T-helper 1 cell (primary cell): ENCODE measurements at regions not wholly inside any gene's neighbourhood (a gene's known extent, or its start where the extent isn't known, plus 50 kb on each side); places are given as distances from the start of the nearest gene placed in this dataset.

ENCODE experiments used
- DNase-seq, 5 donors: peaks; one replicate each; pipeline ENCODE4 v3.0.0-alpha.2; 2012 to 2020

DNA sequence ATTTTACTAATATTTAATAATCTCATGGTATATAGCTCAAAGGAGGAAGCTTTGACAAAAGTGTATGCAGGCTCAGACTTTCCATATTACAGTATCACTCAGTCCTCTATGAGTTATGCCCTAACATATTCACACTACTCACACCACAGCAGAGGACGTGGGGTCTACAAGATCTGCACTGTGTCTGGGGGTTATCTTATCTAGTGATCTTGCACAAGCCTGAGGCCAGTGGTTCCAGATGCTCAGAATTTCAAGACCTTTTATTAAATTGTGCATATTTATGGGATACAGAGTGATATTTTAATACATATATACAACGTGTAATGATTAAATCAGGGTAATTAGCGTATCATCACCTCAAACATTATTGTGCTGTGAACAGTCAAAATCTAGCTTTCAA lies 933.1 kb downstream of the SQOR start:
- no peak for DNase-seq

DNA sequence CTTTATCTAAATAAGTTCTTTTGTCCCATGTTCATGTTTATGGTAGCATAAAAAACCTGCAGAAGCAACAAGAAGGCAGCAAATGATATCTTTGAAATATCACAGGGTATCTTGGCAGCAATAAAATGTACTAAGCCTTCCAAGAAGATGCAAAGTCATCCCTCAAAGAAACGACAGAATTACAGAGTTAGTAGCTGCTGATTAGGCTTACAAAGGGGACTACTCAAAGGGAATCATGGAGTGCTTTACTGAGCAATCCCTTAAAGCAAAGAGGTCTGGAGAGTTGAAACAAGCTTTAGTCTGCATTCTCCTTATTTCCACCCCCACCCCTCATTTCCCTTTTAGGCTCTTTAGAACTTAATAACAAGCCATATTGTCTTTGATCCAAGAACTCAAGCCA lies 935.0 kb downstream of the SQOR start:
- DNase-seq, result no peak

DNA sequence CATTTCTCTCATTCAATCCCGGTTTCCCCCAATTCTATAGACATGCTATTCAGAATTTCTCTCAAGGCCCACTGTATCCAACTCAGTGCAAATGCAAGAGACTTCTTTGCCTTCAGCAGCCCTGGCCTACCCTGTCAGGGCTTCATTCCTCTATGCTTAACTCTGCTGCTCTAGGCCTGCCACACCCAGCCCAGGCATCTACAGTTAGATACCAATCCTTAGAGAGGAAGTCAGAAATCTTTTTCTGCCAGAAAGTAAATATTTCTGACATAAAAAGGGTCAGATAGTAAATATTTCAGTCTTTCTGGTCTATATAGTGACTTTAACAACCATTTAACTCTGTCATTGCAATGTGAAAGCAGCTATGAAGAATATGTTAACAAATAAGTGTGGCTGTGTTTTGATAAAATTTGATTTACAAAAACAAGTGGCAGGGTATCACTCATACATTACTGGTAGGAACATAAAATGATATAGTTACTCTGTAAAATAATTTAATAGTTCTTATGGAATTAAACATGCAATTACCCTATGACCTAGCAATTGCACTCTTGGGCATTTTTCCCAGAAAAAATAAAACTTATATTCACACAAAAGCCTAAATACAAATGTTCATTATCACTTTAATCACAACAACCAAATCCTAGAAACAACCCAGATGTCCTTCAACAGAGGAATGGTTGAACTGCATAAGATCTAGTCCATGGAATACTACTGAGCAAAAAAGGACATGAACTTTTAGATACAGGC lies 942.0 kb downstream of the SQOR start:
- no peak for DNase-seq

DNA sequence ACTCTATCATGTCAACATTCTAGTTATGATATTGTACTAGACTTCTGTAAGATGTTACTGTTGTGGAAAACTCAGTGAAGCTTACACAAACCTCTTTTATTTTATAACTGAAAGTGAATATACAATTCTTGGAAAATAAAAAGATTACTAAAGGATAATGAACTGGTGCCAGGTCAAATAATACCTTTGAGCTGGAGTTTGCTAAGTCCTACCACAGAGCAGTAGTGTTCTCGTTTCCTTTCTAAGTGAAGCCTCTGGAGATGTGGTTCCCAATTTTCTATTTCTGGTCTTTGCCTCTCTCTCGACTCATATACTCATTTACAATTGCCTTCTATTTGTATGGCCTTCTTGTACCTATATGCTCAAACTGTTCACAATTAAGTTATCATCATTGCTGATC lies 942.9 kb downstream of the SQOR start:
- no peak for DNase-seq

DNA sequence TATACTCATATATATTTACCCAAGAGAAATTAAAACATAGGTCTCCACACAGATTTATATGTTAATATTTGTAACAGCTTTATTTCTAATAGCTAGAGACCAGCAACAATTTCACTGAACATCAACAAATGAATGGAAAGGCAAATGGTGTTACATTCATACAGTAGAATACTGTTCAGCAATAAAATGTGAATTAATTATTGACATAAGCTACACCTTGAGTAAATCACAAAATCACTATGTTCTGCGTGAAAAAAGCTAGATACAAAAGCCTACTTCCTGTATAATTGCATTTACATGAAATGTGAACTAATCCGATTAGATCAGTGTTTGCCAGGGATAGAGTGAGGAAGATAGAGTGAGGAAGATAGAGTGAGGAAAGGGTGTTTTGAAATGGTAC lies 945.7 kb downstream of the SQOR start:
- DNase-seq, result no peak

DNA sequence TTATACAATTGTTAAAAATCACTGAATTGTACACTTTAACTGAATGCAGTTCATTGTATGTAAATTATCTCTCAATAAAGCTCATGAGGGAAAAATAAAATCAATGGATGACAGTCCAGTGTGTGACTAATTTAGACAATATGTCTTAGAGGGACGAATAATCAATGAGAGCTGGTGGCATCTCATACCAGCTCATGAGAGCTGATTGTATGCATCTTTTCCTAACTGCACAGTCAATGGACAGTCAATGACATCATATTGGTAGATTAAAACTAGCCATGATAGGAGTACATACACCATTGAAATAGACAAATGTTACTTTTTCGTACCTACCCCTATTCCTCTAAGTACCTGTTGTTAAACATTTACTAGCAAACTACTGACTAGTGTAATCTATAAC lies 946.1 kb downstream of the SQOR start:
- DNase-seq, result no peak

DNA sequence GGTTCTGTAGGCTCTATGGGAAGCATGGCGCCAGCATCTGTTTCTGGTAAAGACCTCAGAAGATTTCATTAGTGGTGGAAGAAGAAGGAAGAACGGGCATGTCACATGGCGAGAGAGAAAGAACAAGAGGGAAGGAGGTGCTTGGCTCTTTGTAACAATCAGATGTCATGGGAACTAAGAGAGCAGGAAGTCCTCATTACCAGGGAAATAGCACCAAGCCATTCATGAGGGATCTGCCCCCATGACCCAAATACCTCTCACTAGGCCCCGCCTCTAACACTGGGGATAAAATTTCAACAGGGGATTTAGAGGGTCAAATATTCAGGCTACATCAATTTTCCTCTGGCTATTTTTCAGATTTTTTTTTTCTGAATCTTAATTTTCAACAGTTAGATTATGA lies 954.3 kb downstream of the SQOR start:
- DNase-seq, result no peak

DNA sequence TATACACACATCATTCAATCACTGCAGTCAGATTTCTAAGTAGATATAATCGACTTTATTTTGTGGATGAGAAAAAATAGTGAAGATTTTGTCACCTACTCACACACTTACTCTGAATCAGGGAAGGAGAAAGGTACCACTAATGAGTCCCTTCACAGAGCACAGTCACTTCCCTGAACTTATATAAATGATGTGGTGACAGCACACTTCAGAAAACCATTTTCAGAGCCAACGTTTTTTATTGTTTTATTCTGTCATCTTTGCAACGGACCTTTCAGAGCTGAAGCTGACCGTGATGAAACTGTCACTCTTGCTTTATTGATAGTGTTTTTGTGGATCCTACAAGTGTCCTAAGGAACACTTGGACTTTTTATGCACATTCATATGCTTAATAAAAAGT lies 956.6 kb downstream of the SQOR start:
- no peak for DNase-seq

DNA sequence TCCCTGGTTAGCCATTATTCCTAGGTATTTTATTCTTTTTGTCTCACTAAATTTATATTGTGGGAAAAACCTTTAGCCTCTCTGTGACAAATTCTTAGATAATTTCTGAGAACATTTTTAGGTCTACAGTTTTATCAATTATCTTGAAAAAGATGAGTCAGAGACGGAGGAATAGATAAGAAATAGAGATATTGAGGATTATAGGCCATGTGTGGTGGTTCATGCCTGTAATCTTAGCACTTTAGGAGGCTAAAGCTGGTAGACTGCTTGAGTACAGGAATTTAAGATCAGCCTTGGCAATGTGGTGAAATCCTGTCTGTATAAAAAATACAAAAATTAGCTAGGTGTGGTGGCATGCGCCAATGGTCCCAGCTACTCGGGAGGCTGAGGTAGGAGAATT lies 960.2 kb downstream of the SQOR start:
- no peak for DNase-seq

DNA sequence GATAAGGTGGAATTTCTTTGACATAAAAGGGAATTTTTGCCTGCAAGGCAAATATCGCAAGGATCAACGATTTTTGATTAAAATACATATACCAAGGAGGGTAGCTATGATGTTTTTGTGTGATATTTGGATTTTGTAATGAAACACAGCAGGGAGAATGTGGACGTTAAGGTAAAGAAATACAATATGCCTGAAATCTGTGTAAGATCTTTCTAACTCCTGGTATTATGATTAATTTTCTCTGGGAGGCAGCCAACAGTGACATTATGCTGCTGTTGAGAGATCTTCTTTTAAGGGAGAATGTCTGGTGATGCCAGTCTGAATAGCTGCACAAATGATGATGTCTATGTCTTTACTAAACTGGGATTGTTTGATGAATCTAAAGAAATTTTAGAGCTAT lies 972.2 kb downstream of the SQOR start:
- no peak for DNase-seq

DNA sequence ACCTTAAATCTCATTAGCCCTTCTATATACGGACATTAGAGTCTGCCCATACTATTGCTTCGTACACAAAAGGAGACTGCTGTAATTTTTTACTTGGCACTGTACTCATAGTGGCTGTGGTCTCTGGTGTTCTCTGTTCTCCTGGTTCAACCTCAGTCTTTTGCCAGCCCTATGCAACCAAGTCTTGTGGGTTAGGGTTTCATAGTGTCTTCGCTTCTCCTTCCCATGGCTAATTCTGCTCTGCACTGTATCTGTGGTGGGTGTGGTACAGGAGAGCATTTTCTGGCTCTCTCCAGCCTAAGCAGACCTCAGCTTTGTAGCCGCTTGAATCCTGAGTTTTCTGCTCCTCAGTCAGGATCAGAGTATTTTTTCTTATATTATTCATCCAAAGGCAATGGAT lies 981.2 kb downstream of the SQOR start:
- no peak for DNase-seq

DNA sequence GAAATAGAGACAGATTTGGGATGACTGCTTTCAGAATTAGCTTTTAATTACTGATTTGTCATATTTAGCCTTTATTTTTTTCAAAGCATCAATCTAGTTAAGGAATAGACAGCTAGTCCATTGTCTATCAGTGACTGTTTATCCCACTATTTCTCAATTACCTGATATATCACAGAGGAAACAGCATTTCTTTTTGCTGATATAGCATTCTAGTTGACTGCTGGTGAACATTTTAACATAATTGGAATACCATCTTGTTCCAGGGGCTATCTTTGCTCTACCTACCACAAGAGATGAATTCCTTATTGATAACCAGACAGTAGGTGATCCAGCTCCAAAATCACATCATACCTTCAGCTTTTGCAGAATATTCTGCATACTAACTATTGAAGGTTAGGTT lies 982.7 kb downstream of the SQOR start:
- DNase-seq, result no peak

DNA sequence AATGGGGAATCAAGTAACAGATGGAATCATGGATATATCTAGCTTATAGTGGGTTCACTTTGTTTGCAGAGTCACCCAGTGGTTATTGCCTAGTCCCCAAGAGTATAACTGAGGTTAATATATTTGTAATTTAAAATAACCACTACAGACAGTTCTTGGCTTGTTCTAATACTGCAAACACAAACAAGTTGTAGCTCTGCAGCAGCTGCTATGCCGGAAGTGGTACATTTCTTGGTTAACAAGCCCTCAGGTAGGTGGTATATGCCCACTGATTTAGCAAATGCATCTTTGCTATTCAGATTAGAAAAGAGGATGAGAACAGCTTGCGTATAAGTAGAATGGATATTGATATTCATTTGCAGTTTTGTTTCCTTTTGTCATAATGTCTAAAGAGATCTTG lies 984.2 kb downstream of the SQOR start:
- DNase-seq, result no peak

DNA sequence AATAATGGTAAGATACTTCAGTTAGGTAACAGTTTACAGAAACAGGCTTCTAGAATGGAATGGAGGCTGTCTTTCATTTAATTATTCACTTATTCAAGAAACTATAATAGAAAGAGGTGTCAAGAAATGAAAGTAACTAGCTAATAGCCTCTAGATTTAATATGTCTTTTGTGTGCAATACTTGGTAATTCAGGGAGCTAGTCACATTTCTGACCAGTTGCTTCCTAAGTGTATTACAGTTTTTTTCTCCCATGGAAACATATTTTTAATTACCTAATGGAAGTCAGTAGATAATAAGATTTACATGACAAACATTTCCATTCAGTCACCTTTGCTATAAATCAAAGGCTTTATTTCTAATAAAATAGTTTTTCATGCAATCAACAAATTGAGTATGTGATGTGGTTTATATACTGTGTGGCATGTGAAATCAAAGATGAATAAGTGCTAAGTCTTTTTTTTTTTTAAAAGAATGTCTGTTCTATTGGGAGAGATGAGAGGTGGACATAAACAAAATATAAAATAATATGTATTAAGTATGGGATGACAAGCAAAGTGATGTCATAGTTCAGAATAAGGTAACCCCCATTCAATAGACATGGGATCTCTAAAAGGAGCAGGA lies 985.7 kb downstream of the SQOR start:
- no peak for DNase-seq

DNA sequence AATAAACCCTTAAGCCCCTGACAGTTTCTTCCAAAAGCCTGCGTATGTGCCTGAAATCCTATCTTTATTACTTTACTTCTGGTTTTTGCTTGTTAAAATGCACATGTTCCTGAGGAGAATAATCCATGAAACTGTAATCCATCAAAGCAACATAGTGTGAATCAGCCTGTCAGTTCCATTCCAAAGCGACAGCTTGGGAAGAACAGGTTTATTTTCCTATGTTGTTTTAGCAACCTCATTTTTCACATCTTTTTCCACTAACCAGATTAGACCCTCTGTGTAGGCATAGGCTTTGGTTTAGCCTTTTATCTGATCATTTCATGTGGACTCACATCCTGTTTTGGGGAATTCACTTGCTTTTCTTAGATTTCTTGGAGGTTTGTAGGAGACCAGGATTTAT lies 988.0 kb downstream of the SQOR start:
- no peak for DNase-seq

DNA sequence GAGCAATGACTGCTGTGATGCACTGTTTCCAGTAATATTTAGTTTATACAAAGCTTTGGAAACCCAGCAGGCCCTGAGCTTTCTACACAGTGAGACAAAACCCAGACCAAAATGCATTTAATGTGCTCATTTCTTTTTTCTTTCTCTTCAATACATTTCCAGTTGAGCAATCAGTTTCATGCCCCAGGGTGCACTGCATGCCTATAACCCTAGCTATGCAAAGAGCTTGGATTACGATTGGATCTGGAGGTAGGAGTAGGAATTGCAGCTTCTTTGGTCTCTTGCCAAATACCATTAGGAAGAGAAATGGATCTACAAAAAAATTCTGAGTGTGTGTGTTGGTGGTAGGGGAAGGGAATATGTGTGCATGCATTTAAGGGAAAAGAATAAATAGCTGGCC lies 1001.4 kb downstream of the SQOR start:
- no peak for DNase-seq

DNA sequence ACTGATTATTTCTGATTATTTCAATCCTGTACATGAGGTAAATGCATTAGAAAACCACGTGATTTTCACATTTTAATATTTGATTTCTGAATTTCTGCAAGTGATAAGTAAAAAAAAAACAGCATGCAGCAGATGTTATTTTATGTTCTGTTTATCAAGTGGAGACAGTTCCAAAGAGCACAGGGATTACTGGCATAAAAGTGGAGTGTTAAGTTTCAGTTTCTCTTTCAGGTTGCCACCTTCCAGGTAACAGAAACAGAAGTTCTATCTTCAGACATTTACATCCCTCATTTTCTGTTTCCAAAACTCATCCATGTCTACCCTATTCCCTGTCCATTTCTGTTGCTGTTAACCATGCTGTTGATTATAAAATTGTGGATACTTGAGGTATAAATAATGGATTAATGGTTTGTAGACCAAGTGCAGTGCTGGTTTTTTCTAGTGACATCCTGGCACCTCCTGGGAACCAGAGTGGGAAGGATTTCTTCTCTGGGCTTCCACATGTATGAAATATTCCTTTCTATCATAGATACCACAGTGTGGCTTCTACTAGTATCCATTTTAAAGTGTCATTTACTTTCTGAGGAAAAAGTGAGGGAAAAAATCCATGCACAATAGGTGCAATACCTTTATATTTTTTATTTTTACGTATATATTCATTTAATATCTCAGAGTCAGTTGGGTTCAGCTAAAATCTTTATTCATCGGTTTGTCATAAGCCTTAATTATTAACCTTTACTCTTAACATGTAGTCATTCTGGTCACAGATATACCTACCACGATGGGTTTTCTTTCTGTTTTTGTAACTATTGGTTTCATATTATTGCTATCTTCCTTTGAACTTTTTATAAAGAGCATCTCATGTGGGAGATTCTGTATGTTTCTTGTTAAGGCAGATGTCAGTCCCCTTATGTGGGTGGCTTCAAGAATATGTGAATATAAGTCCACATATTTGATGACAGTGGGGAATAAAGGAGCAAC lies 1010.0 kb downstream of the SQOR start:
- no peak for DNase-seq

DNA sequence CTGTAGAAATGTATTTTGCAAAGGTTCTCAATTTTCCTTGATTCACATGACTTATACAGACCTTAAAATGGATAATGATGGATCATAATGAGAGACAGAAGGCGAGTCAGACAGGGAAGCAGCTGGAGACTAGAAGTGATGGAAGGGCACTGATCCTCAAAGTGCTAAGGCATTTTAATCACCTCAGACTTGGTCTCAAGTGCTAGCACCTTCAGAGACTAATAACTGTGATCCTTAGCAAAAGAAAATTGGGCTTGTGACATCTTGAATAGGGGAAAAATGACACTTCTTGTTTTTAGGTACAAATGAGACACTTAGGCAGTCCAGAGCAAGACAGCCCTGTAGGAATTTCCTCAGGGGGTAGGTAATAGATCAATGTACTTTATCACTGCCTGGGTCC lies 1011.7 kb downstream of the SQOR start:
- no peak for DNase-seq

DNA sequence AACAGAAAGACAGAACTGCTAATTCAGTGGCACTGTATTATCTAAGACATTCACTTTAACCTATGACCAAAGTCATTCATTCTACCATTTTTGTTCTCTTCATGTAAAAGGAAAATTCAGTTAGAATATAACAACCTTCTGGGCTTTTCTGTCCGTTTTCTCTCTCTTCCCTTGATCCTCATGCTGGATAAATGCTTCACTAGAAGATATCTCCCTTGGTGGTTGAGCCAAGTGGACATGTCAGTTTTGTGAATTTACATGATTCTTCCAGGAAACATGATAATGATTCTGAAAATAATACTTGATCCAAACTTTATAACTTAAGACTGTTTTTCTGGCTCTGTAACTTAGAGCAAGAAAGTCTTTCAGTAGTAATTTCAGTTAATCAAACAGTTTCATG lies 1012.2 kb downstream of the SQOR start:
- DNase-seq, result no peak

DNA sequence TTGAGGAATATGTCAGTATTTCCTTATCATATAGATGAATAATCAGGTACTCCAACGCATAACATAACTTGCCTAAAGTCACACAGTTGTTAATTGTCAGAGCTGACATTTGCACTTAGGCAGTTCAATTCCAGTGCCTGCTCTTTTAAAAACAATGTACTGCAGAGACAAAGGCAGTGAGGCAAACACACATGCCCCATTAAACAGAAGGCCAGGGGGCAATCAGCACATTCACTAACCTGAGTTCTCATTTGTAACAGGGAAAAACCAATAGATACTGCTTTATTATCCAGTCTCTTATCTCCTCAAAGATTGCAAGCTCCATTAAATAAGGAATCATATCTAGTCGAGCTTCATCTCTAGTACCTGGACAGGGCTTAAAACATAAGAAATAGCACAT lies 1017.4 kb downstream of the SQOR start:
- DNase-seq, result no peak

DNA sequence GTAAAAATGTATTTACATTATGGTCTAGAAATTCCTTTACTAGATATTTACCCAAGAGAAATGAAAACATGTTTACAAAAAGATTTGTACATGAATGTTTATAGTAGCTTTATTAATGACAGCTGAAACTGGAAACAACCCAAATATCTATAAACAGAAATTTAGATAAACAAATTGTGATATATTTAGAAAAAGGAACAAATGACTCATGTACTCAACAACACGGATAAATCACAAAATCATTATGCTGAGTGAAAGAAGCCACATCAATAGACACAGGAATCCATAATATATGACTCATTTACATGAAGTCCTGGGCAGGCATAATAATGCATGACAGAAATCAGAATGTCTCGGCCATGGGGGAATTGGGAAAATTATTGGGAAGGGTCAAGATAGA lies 1020.2 kb downstream of the SQOR start:
- no peak for DNase-seq

DNA sequence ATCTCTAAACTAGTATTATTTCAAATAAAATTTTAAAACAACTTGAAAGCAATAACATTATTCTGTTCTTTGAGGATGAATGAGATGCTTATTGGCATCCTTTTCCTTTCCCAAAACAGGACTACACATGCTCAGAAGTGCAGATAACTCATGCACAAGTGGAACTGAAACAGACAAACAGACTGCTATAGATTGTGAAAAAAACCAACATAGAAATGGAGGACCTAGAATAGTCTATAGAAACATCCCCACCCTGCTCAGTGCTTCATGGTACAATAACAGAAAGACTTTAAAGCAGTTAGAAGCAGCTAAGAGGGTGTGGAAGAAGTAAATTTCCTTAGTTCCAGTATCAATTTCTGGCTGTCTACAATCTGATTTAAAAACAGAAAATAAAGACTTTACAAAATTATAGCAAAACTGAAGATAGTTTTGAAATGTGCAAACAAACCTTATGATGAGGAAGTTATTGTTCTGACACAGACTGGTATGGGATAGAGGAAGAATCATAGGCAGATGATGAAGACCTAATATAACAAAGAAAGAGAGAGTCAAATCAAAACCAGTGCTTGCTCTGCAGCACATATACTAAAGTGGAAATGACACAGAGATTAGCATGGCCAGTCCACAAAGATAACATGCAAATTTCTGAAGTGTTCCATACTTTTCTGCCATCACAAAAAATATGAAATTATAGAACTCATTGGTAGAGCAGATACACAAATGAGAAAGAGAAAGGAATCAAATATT lies 1025.4 kb downstream of the SQOR start:
- DNase-seq, result no peak

DNA sequence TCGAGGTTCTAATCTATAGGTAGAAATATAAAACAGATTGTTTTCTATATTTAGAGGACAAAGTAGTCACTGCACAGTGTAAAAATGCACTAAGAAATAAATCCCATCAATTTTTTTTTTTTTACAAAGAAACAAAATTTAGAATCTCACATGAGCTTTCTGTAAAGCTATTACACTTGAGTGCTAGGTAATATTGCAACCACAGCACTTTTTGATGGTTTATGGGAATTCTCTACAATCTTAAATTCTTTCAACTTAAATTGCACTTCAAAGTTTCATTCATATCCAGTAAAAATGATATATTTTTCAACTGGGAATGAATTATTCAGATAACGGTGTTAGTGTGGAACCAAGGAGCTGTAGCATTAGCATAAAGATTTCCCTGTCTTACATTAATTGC lies 1035.4 kb downstream of the SQOR start:
- no peak for DNase-seq
